NCI-H2107 treated with DMSO at 0.1 percent for 48 hours (cell line): ENCODE measurements at regions not wholly inside any gene's neighbourhood (a gene's known extent, or its start where the extent isn't known, plus 50 kb on each side); places are given as distances from the start of the nearest gene placed in this dataset.

Source experiments
- DNase-seq: peaks from one replicate; lab custom pipeline; 2025; ENCODE audit not compliant: unreplicated experiment; lab: John Stamatoyannopoulos, UW

- no peak for DNase-seq
Measured at GRCh38 chr1:208537198-208537597, 293.0 kb upstream of the PLXNA2 start.

GRCh38 chr1:208538078-208538477, 293.9 kb upstream of the PLXNA2 start:
- no peak for DNase-seq

GRCh38 chr1:208538587-208538986, 294.4 kb upstream of the PLXNA2 start:
- DNase-seq = no peak

GRCh38 chr1:208540724-208541123, 296.5 kb upstream of the PLXNA2 start:
- no peak for DNase-seq

- DNase-seq = peak; percentile 81
Measured at GRCh38 chr1:208541225-208541855, 297.2 kb upstream of the PLXNA2 start.

- no peak for DNase-seq
Measured at GRCh38 chr1:208542309-208542708, 298.1 kb upstream of the PLXNA2 start.

GRCh38 chr1:208544053-208544452, 299.9 kb upstream of the PLXNA2 start:
- no peak for DNase-seq

- no peak for DNase-seq
Measured at GRCh38 chr1:208544794-208545193, 300.6 kb upstream of the PLXNA2 start.

- no peak for DNase-seq
Measured at GRCh38 chr1:208551024-208551423, 306.8 kb upstream of the PLXNA2 start.

- DNase-seq = no peak
Measured at GRCh38 chr1:208551633-208552320, 307.6 kb upstream of the PLXNA2 start.

- no peak for DNase-seq
Measured at GRCh38 chr1:208552928-208553327, 308.7 kb upstream of the PLXNA2 start.

GRCh38 chr1:208556461-208556860, 312.3 kb upstream of the PLXNA2 start:
- no peak for DNase-seq

GRCh38 chr1:208557046-208557722, 313.0 kb upstream of the PLXNA2 start:
- no peak for DNase-seq

- no peak for DNase-seq
Measured at GRCh38 chr1:208557723-208558094, 313.5 kb upstream of the PLXNA2 start.

GRCh38 chr1:208559597-208560329, 315.6 kb upstream of the PLXNA2 start:
- no peak for DNase-seq

GRCh38 chr1:208562151-208562960, 318.2 kb upstream of the PLXNA2 start:
- no peak for DNase-seq

GRCh38 chr1:208564466-208564865, 320.3 kb upstream of the PLXNA2 start:
- no peak for DNase-seq

- DNase-seq = no peak
Measured at GRCh38 chr1:208565756-208566440, 321.7 kb upstream of the PLXNA2 start.

GRCh38 chr1:208569181-208569580, 325.0 kb upstream of the PLXNA2 start:
- no peak for DNase-seq

GRCh38 chr1:208570362-208570761, 326.2 kb upstream of the PLXNA2 start:
- no peak for DNase-seq
